Activated T-cell treated with anti-CD3 and anti-CD28 coated beads, Interleukin-2, amount 50 U/mL, for 48 hours (primary cell): ENCODE measurements at regions not wholly inside any gene's neighbourhood (a gene's known extent, or its start where the extent isn't known, plus 50 kb on each side); places are given as distances from the start of the nearest gene placed in this dataset.

ENCODE experiments used
- DNase-seq, 2 experiments: peaks; one replicate each; pipeline ENCODE4 v3.0.0-alpha.2; 2020

- no peak for DNase-seq
These were observed 155.9 kb upstream of the SHB start for GRCh38 chr9:38224941-38225340.

GRCh38 chr9:38216572-38216971, 147.5 kb upstream of the SHB start:
- no peak for DNase-seq

GRCh38 chr9:38215465-38215864, 146.4 kb upstream of the SHB start:
- no peak for DNase-seq

- no peak for DNase-seq
These were observed 145.4 kb upstream of the SHB start for GRCh38 chr9:38214432-38214831.

- no peak for DNase-seq
These were observed 144.7 kb upstream of the SHB start for GRCh38 chr9:38213631-38214299.

- DNase-seq = no peak
These were observed 143.0 kb upstream of the SHB start for GRCh38 chr9:38212016-38212415.

- no peak for DNase-seq
These were observed 142.0 kb upstream of the SHB start for GRCh38 chr9:38211002-38211401.

- no peak for DNase-seq
These were observed 139.3 kb upstream of the SHB start for GRCh38 chr9:38208206-38208901.

GRCh38 chr9:38207247-38207778, 138.3 kb upstream of the SHB start:
- no peak for DNase-seq

- no peak for DNase-seq
These were observed 136.3 kb upstream of the SHB start for GRCh38 chr9:38205279-38205678.

- DNase-seq = no peak
These were observed 133.4 kb upstream of the SHB start for GRCh38 chr9:38202336-38202938.

- no peak for DNase-seq
These were observed 132.8 kb upstream of the SHB start for GRCh38 chr9:38201844-38202243.

- no peak for DNase-seq
These were observed 131.4 kb upstream of the SHB start for GRCh38 chr9:38200431-38200830.

GRCh38 chr9:38198140-38198539, 129.1 kb upstream of the SHB start:
- no peak for DNase-seq

GRCh38 chr9:38196714-38197113, 127.7 kb upstream of the SHB start:
- no peak for DNase-seq

GRCh38 chr9:38195737-38196161, 126.7 kb upstream of the SHB start:
- no peak for DNase-seq

- DNase-seq = no peak
These were observed 125.8 kb upstream of the SHB start for GRCh38 chr9:38194870-38195269.

GRCh38 chr9:38192731-38193265, 123.8 kb upstream of the SHB start:
- no peak for DNase-seq

- no peak for DNase-seq
These were observed 117.5 kb upstream of the SHB start for GRCh38 chr9:38186404-38187115.

- DNase-seq = no peak
These were observed 116.8 kb upstream of the SHB start for GRCh38 chr9:38185647-38186403.

- no peak for DNase-seq
These were observed 115.1 kb upstream of the SHB start for GRCh38 chr9:38183994-38184568.

- DNase-seq = no peak
These were observed 113.3 kb upstream of the SHB start for GRCh38 chr9:38182321-38182720.
